ENCODE measurements at regions not wholly inside any gene's neighbourhood (a gene's known extent, or its start where the extent isn't known, plus 50 kb on each side); places are given as distances from the start of the nearest gene placed in this dataset.

GRCh38 chr3:186413615-186414415 is 51.8 kb upstream of the DGKG start:
- peak overlapping the region; percentile 28 for H3K4me3 ChIP-seq (ENCODE audit: low read depth, low read length)
- DNase-seq (ENCODE audit: low read depth): peak; percentile 2
- TF ChIP-seq CTCF (IDR thresholded peaks at IDR 0.05; ENCODE audit: insufficient read depth, low read length): no peak

DNA sequence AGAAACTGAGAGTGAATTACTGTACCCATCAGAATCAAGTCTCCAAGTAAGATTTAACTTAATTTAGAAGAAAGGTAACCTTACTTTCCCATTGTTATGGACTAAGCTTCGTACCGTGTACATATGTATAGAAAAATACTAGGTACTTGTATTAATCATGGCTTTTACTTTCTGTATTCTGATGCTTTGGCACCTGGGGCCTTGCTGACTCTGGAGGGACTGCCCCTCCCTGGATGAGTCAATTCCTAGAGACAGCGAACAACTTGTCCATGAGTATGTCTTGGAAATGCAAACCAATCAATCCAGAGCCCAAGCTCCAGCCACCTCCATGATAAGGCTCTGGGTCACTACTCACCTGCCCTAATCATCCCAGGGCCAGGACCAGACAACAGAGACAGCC is 50.0 kb upstream of the DGKG start:
- no peak overlapping the region for H3K4me3 ChIP-seq (ENCODE audit: low read depth, low read length)
- no peak for DNase-seq (ENCODE audit: low read depth)
- TF ChIP-seq CTCF (IDR thresholded peaks at IDR 0.05; ENCODE audit: insufficient read depth, low read length): no peak

All from fibroblast of the aortic adventitia (primary cell).